ENCODE measurements at regions not wholly inside any gene's neighbourhood (a gene's known extent, or its start where the extent isn't known, plus 50 kb on each side); places are given as distances from the start of the nearest gene placed in this dataset.

- Mint-ChIP-seq H3K9me3 (ENCODE audit: unreplicated experiment) (no peaks in the 10 kb centered on the region), H3K4me3 (ENCODE audit: unreplicated experiment) (no peak overlapping the region), H3K27me3 (ENCODE audit: unreplicated experiment) (no peaks in the 10 kb centered on the region), H3K27ac (ENCODE audit: unreplicated experiment) (no peak overlapping the region), H3K4me1 (ENCODE audit: unreplicated experiment) (peaks cover 8% of the 10 kb centered on the region), H3K36me3 (ENCODE audit: low read depth, unreplicated experiment) (no peaks in the 10 kb centered on the region)
- DNase-seq (ENCODE audit: low spot score), result no peak
- TF ChIP-seq CTCF (IDR thresholded peaks at IDR 0.05; ENCODE audit: unreplicated experiment), result no peak
Measured at GRCh38 chr14:37848985-37849621, 253.7 kb downstream of the TTC6 start.

GRCh38 chr14:37851054-37851453 lies 255.6 kb downstream of the TTC6 start:
- Mint-ChIP-seq H3K4me3 (ENCODE audit: unreplicated experiment) (no peak overlapping the region), H3K36me3 (ENCODE audit: low read depth, unreplicated experiment) (no peaks in the 10 kb centered on the region), H3K27me3 (ENCODE audit: unreplicated experiment) (no peaks in the 10 kb centered on the region), H3K9me3 (ENCODE audit: unreplicated experiment) (no peaks in the 10 kb centered on the region), H3K4me1 (ENCODE audit: unreplicated experiment) (peaks cover 4% of the 10 kb centered on the region), H3K27ac (ENCODE audit: unreplicated experiment) (no peak overlapping the region)
- DNase-seq (ENCODE audit: low spot score), result no peak
- no peak for TF ChIP-seq CTCF (IDR thresholded peaks at IDR 0.05; ENCODE audit: unreplicated experiment)

GRCh38 chr14:37855871-37856270 lies 260.4 kb downstream of the TTC6 start:
- H3K36me3 Mint-ChIP-seq (ENCODE audit: low read depth, unreplicated experiment), result no peaks in the 10 kb centered on the region
- H3K4me1 Mint-ChIP-seq (ENCODE audit: unreplicated experiment), result no peaks in the 10 kb centered on the region
- no peaks in the 10 kb centered on the region for H3K9me3 Mint-ChIP-seq (ENCODE audit: unreplicated experiment)
- no peaks in the 10 kb centered on the region for H3K27me3 Mint-ChIP-seq (ENCODE audit: unreplicated experiment)
- DNase-seq (ENCODE audit: low spot score), result no peak
- H3K4me3 Mint-ChIP-seq (ENCODE audit: unreplicated experiment), result no peak overlapping the region
- H3K27ac Mint-ChIP-seq (ENCODE audit: unreplicated experiment), result no peak overlapping the region
- no peak for TF ChIP-seq CTCF (IDR thresholded peaks at IDR 0.05; ENCODE audit: unreplicated experiment)

- H3K36me3 Mint-ChIP-seq (ENCODE audit: low read depth, unreplicated experiment), result no peaks in the 10 kb centered on the region
- no peak overlapping the region for H3K4me3 Mint-ChIP-seq (ENCODE audit: unreplicated experiment)
- H3K27me3 Mint-ChIP-seq (ENCODE audit: unreplicated experiment), result peaks cover 2% of the 10 kb centered on the region
- TF ChIP-seq CTCF (IDR thresholded peaks at IDR 0.05; ENCODE audit: unreplicated experiment), result no peak
- no peaks in the 10 kb centered on the region for H3K9me3 Mint-ChIP-seq (ENCODE audit: unreplicated experiment)
- H3K27ac Mint-ChIP-seq (ENCODE audit: unreplicated experiment), result no peak overlapping the region
- no peak for DNase-seq (ENCODE audit: low spot score)
- H3K4me1 Mint-ChIP-seq (ENCODE audit: unreplicated experiment), result no peaks in the 10 kb centered on the region
Measured at GRCh38 chr14:37857774-37858266, 262.4 kb downstream of the TTC6 start.

GRCh38 chr14:37858733-37859132 lies 263.3 kb downstream of the TTC6 start:
- Mint-ChIP-seq H3K4me3 (ENCODE audit: unreplicated experiment) (no peak overlapping the region), H3K4me1 (ENCODE audit: unreplicated experiment) (no peaks in the 10 kb centered on the region), H3K27me3 (ENCODE audit: unreplicated experiment) (peaks cover 2% of the 10 kb centered on the region), H3K36me3 (ENCODE audit: low read depth, unreplicated experiment) (no peaks in the 10 kb centered on the region), H3K9me3 (ENCODE audit: unreplicated experiment) (no peaks in the 10 kb centered on the region), H3K27ac (ENCODE audit: unreplicated experiment) (no peak overlapping the region)
- no peak for DNase-seq (ENCODE audit: low spot score)
- no peak for TF ChIP-seq CTCF (IDR thresholded peaks at IDR 0.05; ENCODE audit: unreplicated experiment)

Data from endothelial cell (in vitro differentiated cells).